ENCODE measurements at regions not wholly inside any gene's neighbourhood (a gene's known extent, or its start where the extent isn't known, plus 50 kb on each side); places are given as distances from the start of the nearest gene placed in this dataset.

DNA sequence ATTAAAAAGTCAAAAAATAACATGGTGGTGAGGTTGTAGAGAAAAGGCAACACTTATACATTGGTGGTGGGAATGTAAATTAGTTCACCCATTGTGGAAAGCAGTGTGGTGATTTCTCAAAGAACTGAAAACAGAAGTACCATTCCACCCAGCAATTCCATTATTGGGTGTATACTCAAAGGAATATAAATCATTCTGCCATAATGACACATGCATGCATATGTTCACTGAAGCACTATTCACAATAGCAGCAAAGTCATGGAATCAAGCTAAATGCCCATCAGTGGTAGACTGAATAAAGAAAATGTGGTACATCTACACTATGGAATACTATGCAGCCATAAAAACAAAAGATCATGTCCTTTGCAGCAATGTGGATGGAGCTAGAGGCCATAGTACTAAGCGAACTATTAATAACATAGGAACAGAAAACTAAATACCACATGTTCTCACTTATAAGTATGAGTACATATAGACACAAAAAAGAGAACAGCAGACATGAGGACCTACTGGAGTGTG, 66.1 kb upstream of the MKLN1 start:
- no peak for DNase-seq (ENCODE audit: low spot score)

DNA sequence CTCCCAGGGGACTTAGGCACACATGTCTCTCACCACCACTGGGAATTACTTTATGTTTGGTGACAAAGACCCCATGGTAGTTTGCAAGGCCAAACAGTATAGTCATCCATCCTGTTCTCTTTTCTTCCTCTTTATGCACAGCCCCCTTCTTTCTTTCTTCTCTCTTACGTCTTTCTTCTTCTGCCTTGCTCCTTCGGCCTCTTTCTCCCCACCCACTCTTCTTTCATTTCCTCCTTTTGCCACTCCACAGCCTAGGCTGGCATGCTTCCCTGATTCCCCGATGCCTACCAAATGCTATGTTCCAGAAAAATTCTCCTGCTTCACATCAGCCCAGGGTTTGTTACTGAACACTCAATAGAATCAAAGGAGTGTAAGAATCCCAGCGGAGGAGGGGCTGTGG, 62.4 kb upstream of the MKLN1 start:
- DNase-seq (ENCODE audit: low spot score), result no peak

DNA sequence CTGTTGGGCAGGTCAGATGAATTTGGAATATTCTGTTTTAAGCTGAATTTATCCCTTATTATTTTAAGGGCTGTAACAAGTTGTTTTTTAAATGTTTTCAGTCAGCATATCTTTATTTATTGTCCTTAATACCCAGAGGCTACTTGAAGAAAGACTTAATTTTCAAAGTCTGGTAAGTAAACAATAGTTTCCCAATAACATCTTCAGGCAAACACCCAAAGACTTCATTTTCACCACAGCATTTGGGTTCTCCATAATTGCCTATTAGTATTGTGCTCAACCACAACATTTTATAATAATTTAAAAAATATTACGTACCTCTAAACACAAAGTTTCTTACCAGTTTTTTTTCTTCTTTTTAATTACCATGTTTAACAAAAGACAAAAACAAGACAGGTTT, 60.0 kb upstream of the MKLN1 start:
- DNase-seq (ENCODE audit: low spot score), result no peak

DNA sequence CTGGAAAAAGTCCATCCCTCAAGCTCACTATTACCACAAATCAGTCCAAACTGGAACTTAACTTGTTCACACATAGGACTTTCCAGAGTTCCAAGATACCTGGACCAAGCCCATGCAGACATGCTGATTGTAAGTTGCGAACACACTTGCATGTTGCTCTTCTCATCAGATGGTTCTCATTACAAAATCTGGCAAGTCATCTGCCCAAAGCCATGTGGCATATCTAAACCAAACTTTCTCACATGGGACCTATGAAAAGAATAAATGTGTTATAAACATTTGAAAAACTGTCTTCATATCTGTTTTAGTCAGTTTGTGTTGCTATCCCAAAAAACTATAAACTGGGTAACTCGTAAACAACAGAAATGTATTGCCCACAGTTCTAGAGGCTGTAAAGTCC, 58.8 kb upstream of the MKLN1 start:
- no peak for DNase-seq (ENCODE audit: low spot score)

DNA sequence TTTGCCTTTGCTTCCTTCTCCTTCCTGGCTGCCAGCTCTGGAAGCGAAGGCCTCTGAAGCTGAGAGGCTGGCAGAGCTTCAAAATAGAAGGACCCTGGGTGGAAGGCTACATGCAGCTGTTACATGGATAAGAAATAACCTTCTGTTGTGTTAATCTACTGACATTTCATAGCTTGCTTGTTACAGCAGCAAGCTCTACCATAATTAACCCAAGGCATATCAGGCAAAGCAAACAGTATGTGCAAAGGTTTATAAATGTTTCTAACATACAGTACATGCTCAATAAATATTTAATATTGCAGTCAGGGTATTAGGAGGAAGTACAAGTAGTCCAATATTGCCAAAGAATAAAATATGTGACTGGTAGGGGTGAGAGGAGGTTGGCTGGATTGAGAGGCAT, 55.6 kb upstream of the MKLN1 start:
- no peak for DNase-seq (ENCODE audit: low spot score)

DNA sequence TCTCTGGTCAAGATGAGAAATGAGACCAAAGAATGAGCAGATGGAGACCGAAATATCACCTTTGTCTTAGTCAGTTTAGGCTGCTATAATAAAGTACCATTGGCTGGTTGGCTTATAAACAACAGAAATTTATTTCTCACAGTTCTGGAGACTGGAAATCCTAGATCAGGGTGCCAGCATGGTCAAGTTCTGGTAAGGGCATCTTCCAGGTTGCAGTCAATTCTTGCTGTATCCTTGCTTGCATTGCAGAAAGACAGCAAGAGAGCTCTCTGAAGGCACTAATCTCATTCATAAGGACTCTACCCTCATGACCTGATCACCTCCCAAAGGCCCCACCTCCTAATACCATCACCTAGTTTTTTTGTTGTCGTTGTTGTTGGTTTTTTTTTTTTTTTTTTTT, 52.7 kb upstream of the MKLN1 start:
- DNase-seq (ENCODE audit: low spot score), result no peak

DNA sequence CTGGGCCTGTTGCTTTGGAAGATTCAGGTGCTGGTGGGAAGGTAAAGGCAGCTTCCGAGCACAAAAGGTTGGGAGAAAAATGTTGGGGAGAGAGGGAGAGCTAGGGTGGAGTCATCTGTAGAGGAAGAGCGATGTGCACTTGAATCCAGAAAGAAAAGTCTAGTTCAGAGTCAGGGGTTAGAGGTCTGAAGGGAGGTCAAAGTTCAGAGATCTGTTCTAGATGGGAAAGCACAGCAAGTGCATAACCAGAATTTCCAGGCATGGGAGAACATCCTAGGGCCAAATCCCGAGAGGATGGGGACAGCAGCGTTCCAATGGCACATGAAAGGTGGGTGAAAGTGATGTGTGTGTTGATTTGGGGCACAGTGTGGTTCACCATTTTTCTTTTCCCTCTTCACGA, 51.5 kb upstream of the MKLN1 start:
- no peak for DNase-seq (ENCODE audit: low spot score)

DNA sequence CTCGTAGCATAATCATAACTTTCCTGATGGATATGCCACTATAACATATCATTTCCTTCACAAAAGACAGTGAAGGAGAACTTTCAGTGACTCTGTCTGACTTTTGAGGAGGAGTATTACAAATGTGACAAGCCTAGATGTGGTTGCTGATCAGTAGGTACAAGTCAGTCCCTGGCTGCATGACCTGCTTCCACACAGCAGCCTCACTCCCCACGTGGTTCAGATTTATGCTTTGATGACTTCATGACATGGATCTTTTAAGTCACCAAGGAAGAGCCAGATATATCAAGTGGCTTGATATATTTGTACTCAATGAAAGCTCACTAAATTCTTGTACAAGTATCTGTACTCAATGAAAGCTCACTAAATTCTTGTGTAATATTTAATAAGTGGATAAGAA, 50.9 kb upstream of the MKLN1 start:
- DNase-seq (ENCODE audit: low spot score), result no peak

All from A172 (cell line).